Progenitor cell of endocrine pancreas (in vitro differentiated cells): ENCODE measurements at regions not wholly inside any gene's neighbourhood (a gene's known extent, or its start where the extent isn't known, plus 50 kb on each side); places are given as distances from the start of the nearest gene placed in this dataset.
"Not testable (repeated sequence)": the region's sequence is repeated elsewhere in the genome, so short reads cannot be mapped to it uniquely, and the experiment has no call there.

Source experiments
- DNase-seq: peaks from one replicate; pipeline ENCODE4 v3.0.0; 2021; ENCODE audit warnings: low spot score; ENCODE audit not compliant: unreplicated experiment
- H3K27ac Mint-ChIP-seq: 2 replicates; pipeline ENCODE4 v1.8.0; 2021; ENCODE audit warnings: mild to moderate bottlenecking, moderate library complexity, mixed read lengths
- H3K27me3 Mint-ChIP-seq: 2 replicates; pipeline ENCODE4 v1.8.0; 2021; ENCODE audit warnings: mixed read lengths
- H3K36me3 Mint-ChIP-seq: 2 replicates; pipeline ENCODE4 v1.8.0; 2022; ENCODE audit warnings: mixed read lengths; ENCODE audit not compliant: insufficient read depth
- H3K4me1 Mint-ChIP-seq: 2 replicates; pipeline ENCODE4 v1.8.0; 2021; ENCODE audit warnings: low read depth, mixed read lengths
- H3K4me3 Mint-ChIP-seq: 2 replicates; pipeline ENCODE4 v1.8.0; 2021; ENCODE audit warnings: low read depth, mild to moderate bottlenecking, moderate library complexity, mixed read lengths
- H3K9me3 Mint-ChIP-seq: 2 replicates; pipeline ENCODE4 v1.8.0; 2021; ENCODE audit warnings: low read depth, mixed read lengths
- TF ChIP-seq, protein P1 (sequence below): fragments of 200-600 bp; sonication (generic); IDR thresholded peaks from one replicate; pipeline ENCODE4 v1.5.0; 2021; ENCODE audit warnings: antibody characterized with exemption, mild to moderate bottlenecking; ENCODE audit not compliant: unreplicated experiment

DNA sequence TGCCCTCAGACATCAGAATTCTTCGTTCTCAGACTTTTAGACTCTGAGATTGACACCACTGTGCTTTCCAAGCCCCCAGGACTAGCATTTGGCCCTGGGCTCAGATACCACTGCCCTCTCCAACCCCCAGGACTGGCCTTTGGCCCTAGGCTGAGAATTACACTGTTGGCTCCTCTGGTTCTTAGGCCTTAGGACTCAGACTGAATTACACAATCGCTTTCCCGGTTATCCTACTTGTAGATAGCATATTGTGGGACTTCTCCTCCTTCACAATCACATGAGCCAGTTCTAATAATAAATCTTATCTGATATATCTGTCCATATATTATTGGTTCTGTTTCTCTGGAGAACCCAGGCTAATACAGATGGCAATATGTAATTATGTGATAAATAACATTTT is 1725.5 kb downstream of the GRIK2 start:
- Mint-ChIP-seq H3K4me1 (peaks cover 3% of the 10 kb centered on the region), H3K4me3 (no peak overlapping the region), H3K27ac (no peak overlapping the region), H3K36me3 (no peaks in the 10 kb centered on the region), H3K9me3 (peaks cover 10% of the 10 kb centered on the region), H3K27me3 (no peaks in the 10 kb centered on the region)
- no peak for DNase-seq
- TF ChIP-seq, protein P1, sequence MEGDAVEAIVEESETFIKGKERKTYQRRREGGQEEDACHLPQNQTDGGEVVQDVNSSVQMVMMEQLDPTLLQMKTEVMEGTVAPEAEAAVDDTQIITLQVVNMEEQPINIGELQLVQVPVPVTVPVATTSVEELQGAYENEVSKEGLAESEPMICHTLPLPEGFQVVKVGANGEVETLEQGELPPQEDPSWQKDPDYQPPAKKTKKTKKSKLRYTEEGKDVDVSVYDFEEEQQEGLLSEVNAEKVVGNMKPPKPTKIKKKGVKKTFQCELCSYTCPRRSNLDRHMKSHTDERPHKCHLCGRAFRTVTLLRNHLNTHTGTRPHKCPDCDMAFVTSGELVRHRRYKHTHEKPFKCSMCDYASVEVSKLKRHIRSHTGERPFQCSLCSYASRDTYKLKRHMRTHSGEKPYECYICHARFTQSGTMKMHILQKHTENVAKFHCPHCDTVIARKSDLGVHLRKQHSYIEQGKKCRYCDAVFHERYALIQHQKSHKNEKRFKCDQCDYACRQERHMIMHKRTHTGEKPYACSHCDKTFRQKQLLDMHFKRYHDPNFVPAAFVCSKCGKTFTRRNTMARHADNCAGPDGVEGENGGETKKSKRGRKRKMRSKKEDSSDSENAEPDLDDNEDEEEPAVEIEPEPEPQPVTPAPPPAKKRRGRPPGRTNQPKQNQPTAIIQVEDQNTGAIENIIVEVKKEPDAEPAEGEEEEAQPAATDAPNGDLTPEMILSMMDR: no peak

DNA sequence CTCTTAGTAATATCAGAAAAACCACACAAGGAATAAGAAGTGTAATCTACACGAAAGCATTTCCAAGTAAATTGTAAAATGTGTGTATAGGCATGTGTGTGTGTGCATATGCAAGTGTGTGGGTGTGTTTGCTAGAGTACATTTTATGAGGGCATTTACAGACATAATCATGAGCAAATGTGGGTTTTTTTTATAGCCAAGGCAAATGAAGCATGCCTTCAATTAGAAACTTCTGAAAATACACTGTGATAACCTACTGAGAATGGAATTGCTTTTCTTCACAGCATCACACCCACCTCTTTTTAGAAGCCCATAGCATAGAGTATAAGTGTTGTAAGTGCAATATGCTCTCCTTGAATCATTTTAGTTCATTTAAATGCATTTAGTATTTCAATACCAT is 1721.1 kb downstream of the GRIK2 start:
- DNase-seq: no peak
- H3K36me3 Mint-ChIP-seq: no peaks in the 10 kb centered on the region
- peaks cover 12% of the 10 kb centered on the region for H3K9me3 Mint-ChIP-seq
- no peaks in the 10 kb centered on the region for H3K27me3 Mint-ChIP-seq
- H3K27ac Mint-ChIP-seq: no peak overlapping the region
- TF ChIP-seq, protein P1: no peak
- no peak overlapping the region for H3K4me3 Mint-ChIP-seq
- H3K4me1 Mint-ChIP-seq: no peaks in the 10 kb centered on the region

DNA sequence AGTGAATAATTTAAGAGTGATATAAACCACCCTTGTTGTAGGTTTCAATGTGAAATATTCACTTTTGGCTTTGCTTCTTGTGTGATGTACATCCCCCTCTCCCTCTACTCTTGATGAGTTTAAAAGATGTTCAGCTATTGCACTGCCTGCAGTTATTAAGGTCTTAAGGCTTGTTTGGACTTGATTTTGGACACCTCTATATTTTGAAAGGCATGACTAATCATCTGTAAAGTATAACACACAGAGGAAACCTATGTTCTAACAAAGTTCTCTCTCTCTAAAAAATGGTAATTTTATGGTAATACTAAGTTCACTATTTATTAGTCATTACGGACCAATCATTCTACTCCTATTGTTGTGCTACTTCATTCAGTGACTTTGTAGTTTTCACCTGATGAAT is 1719.9 kb downstream of the GRIK2 start:
- Mint-ChIP-seq H3K36me3 (no peaks in the 10 kb centered on the region), H3K27me3 (no peaks in the 10 kb centered on the region), H3K9me3 (peaks cover 12% of the 10 kb centered on the region), H3K27ac (no peak overlapping the region), H3K4me1 (no peaks in the 10 kb centered on the region), H3K4me3 (no peak overlapping the region)
- DNase-seq: no peak
- TF ChIP-seq, protein P1: no peak

DNA sequence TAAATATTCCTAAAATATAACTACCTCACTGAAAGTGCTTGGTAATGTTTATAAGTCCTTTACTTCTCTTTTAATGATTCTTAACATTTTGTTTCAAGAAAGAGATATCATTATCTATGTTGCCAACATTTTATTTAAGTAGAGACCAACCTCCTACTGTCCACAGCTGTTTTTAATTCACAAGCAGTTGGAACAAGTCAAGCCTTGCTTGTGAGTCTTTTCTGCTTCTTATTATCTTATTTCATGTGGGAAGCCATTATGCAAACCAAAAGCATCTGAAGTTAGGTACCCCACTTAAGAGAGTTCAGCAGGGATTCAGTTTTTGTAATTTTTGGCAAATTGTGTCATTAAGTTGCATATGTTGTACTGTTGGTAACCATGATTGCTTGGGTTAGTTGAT is 1714.5 kb downstream of the GRIK2 start:
- Mint-ChIP-seq H3K36me3 (no peaks in the 10 kb centered on the region), H3K4me3 (no peak overlapping the region), H3K27ac (no peak overlapping the region), H3K9me3 (peaks cover 2% of the 10 kb centered on the region), H3K4me1 (no peaks in the 10 kb centered on the region), H3K27me3 (no peaks in the 10 kb centered on the region)
- no peak for DNase-seq
- TF ChIP-seq, protein P1: no peak

DNA sequence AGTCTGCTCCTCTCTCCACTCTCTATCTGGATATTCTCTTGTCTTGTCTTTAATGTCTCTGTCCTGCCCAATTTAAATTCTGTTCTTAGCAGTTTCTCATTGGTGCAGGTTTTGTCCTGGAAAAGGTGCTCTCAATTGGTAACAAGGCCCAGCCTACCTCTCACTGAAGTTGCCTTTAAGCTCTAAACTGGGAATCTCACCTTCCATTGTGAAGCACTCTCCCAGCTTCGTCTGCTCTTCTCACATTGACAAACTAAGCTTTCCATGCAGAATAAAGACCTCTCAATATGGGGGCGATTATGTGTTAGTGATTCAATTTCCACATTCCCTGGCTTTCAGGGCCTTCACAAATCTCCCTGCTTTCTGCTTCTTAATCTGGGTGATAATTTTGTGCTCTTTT is 1712.2 kb downstream of the GRIK2 start:
- Mint-ChIP-seq H3K4me3 (no peak overlapping the region), H3K9me3 (peaks cover under 1% of the 10 kb centered on the region), H3K27ac (no peak overlapping the region), H3K36me3 (no peaks in the 10 kb centered on the region), H3K4me1 (no peaks in the 10 kb centered on the region), H3K27me3 (no peaks in the 10 kb centered on the region)
- DNase-seq: no peak
- TF ChIP-seq, protein P1: no peak

DNA sequence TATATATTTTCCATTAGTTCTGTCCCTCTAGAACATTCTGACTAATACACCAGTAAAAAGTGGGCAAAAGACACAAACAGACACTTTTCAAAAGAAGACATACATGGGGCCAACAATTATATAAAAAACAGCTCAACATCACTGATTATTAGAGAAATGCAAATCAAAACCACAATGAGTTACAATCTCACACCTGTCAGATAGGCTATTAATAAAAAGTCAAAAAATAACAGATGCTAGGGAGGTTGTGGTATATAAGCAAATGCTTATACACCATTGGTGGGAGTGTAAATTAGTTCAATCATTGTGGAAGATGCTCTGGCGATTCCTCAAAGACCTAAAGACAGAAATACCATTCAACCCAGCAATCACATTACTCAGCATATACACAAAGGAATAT is 1707.8 kb downstream of the GRIK2 start:
- H3K4me3 Mint-ChIP-seq: no peak overlapping the region
- peaks cover 15% of the 10 kb centered on the region for H3K9me3 Mint-ChIP-seq
- no peak for DNase-seq
- H3K27ac Mint-ChIP-seq: no peak overlapping the region
- no peaks in the 10 kb centered on the region for H3K27me3 Mint-ChIP-seq
- TF ChIP-seq, protein P1: no peak
- H3K36me3 Mint-ChIP-seq: no peaks in the 10 kb centered on the region
- no peaks in the 10 kb centered on the region for H3K4me1 Mint-ChIP-seq

DNA sequence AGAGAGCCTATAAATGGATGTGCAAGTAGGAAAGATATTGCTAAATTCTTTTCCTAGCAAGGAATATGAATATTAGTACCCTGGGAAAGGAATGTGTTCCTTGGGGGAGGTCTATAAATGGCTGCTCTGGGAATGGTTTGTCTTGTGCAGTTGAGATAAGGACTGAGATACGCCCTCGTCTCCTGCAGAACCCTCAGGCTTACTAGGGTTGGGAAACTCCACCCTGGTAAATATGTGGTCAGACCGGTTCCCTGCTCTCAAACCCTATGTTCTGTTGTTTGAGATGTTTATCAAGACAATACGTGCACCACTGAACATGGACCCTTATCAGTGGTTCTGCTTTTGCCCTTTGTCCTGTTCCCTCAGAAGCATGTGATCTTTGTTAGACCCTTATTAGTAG is 1698.9 kb downstream of the GRIK2 start:
- H3K27me3 Mint-ChIP-seq, H3K4me3 Mint-ChIP-seq, H3K9me3 Mint-ChIP-seq, DNase-seq, H3K36me3 Mint-ChIP-seq, H3K4me1 Mint-ChIP-seq, H3K27ac Mint-ChIP-seq: not testable (repeated sequence)
